Sigmoid colon (tissue), 4 donors: ENCODE measurements at regions not wholly inside any gene's neighbourhood (a gene's known extent, or its start where the extent isn't known, plus 50 kb on each side); places are given as distances from the start of the nearest gene placed in this dataset.

Experiments used
- POLR2A ChIP-seq, 2 donors: fragments of 450-650 bp; IDR thresholded peaks; one replicate each; pipeline ENCODE4 v1.6.1; 2016; ENCODE audit warnings: antibody characterized with exemption in 2 of 2, mild to moderate bottlenecking in 2 of 2, moderate library complexity in 2 of 2
- POLR2AphosphoS5 ChIP-seq, 4 donors: sonication (generic); formaldehyde crosslinking; IDR thresholded peaks; one replicate each; pipeline ENCODE4 v1.6.1; 2017; ENCODE audit warnings: antibody characterized with exemption in 4 of 4
- TF ChIP-seq, protein P1 (sequence below), 4 experiments: fragments of 450-650 bp in 3 of 4; fragments of 200-600 bp in 1 of 4; IDR thresholded peaks; one replicate each; pipeline ENCODE4 v1.5.1; 2016 to 2019; ENCODE audit warnings: antibody characterized with exemption in 4 of 4, mild to moderate bottlenecking in 3 of 4, moderate library complexity in 2 of 4

DNA sequence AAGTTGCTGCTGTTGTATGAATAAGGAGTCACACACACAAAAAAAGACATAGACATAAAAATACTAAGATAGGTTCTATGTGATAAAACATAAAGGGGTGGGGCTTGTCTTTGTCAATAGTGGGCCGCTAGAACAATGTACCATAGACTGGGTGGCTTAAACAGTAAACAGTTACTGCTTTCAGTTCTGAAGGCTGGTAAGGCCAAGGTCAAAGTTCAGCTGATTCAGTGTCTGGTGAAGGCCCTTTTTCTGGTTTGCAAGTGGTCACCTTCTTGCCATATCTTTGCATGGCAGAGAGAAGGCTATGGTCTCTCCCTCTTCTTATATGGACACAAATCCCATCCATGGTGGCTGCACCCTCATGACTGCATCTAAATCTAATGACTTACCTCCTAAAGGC, 1980.7 kb downstream of the PCDH7 start:
- TF ChIP-seq, protein P1, sequence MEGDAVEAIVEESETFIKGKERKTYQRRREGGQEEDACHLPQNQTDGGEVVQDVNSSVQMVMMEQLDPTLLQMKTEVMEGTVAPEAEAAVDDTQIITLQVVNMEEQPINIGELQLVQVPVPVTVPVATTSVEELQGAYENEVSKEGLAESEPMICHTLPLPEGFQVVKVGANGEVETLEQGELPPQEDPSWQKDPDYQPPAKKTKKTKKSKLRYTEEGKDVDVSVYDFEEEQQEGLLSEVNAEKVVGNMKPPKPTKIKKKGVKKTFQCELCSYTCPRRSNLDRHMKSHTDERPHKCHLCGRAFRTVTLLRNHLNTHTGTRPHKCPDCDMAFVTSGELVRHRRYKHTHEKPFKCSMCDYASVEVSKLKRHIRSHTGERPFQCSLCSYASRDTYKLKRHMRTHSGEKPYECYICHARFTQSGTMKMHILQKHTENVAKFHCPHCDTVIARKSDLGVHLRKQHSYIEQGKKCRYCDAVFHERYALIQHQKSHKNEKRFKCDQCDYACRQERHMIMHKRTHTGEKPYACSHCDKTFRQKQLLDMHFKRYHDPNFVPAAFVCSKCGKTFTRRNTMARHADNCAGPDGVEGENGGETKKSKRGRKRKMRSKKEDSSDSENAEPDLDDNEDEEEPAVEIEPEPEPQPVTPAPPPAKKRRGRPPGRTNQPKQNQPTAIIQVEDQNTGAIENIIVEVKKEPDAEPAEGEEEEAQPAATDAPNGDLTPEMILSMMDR (IDR thresholded peaks at IDR 0.05): no peak
- TF ChIP-seq POLR2A (IDR thresholded peaks at IDR 0.05) (no peak), POLR2AphosphoS5 (IDR thresholded peaks at IDR 0.05) (no peak)
